ENCODE measurements at regions not wholly inside any gene's neighbourhood (a gene's known extent, or its start where the extent isn't known, plus 50 kb on each side); places are given as distances from the start of the nearest gene placed in this dataset.

DNA sequence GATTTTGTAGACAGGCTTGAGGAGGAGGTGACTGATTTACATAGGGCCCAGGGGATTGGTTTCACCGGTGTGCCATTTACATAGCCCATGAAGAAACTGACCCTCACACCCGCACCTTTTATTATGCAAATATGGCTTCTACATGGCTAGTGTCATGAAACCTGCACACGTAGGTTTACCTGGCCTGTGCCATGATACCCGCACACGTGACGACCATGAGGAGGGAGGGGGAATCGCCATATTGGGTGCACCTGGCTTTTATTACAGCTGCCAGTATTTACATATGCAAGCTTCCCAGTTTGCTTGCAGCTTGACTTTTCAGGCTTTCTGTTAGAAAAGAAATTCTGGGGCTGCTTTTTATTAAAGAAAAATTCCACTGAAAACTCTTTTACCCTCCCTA, 359.7 kb downstream of the ADAM29 start:
- DNase-seq (ENCODE audit: low spot score) (no peak), ATAC-seq (ENCODE audit: low read depth) (no peak)
- H3K4me3 ChIP-seq (ENCODE audit: severe bottlenecking), result no peak overlapping the region
- H3K4me1 ChIP-seq (ENCODE audit: insufficient read depth, poor library complexity, severe bottlenecking), result no peaks in the 10 kb centered on the region
- H3K27me3 ChIP-seq (ENCODE audit: insufficient read depth, poor library complexity, severe bottlenecking), result no peaks in the 10 kb centered on the region
- H3K36me3 ChIP-seq (ENCODE audit: low read depth), result no peaks in the 10 kb centered on the region
- H3K9me3 ChIP-seq (ENCODE audit: severe bottlenecking), result no peaks in the 10 kb centered on the region
- TF ChIP-seq, protein P1, sequence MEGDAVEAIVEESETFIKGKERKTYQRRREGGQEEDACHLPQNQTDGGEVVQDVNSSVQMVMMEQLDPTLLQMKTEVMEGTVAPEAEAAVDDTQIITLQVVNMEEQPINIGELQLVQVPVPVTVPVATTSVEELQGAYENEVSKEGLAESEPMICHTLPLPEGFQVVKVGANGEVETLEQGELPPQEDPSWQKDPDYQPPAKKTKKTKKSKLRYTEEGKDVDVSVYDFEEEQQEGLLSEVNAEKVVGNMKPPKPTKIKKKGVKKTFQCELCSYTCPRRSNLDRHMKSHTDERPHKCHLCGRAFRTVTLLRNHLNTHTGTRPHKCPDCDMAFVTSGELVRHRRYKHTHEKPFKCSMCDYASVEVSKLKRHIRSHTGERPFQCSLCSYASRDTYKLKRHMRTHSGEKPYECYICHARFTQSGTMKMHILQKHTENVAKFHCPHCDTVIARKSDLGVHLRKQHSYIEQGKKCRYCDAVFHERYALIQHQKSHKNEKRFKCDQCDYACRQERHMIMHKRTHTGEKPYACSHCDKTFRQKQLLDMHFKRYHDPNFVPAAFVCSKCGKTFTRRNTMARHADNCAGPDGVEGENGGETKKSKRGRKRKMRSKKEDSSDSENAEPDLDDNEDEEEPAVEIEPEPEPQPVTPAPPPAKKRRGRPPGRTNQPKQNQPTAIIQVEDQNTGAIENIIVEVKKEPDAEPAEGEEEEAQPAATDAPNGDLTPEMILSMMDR (IDR thresholded peaks at IDR 0.05; ENCODE audit: poor library complexity, severe bottlenecking), result no peak
- no peak overlapping the region for H3K27ac ChIP-seq (ENCODE audit: poor library complexity, severe bottlenecking)

DNA sequence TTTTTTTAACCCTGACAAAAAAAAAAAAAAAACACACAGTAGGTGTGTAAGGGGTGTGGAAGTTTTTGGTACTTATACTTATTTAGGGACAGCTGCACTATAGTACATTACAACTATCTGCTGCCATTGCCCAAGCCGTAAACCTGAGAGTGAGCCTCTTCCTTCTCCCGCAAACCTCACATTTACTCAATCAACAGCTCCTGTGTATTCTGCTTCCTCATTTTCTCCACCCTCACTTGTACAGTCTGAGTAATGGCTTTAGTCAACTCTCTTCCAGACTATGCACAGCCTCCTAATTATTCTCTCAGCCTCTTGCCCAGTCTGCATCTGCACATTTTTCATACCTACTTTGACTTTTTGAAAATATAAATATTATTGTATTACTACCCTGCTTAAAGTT, 362.0 kb downstream of the ADAM29 start:
- Histone ChIP-seq H3K27me3 (ENCODE audit: insufficient read depth, poor library complexity, severe bottlenecking) (no peaks in the 10 kb centered on the region), H3K36me3 (ENCODE audit: low read depth) (no peaks in the 10 kb centered on the region), H3K9me3 (ENCODE audit: severe bottlenecking) (no peaks in the 10 kb centered on the region), H3K27ac (ENCODE audit: poor library complexity, severe bottlenecking) (no peak overlapping the region), H3K4me3 (ENCODE audit: severe bottlenecking) (no peak overlapping the region), H3K4me1 (ENCODE audit: insufficient read depth, poor library complexity, severe bottlenecking) (no peaks in the 10 kb centered on the region)
- TF ChIP-seq, protein P1 (IDR thresholded peaks at IDR 0.05; ENCODE audit: poor library complexity, severe bottlenecking), result no peak
- ATAC-seq (ENCODE audit: low read depth) (no peak), DNase-seq (ENCODE audit: low spot score) (no peak)

DNA sequence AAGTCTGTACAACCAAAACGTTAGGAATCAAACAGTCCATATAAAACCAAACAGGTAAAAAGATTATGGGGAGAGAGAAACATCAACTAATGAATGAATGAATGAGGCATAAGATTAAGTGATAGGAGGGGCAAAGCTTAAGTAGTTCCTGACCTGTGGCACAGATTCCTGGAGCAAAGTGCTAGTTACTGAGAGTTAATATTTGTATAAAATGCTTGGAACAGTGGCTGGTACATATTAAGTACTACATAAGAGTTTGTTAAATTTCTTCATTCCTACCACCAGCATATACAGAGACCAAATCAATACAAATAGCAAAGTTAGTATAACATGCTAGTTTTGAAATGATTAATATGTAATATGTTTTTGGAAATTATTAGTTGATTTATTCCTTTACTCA, 363.7 kb downstream of the ADAM29 start:
- DNase-seq (ENCODE audit: low spot score) (no peak), ATAC-seq (ENCODE audit: low read depth) (no peak)
- Histone ChIP-seq H3K27ac (ENCODE audit: poor library complexity, severe bottlenecking) (no peak overlapping the region), H3K4me1 (ENCODE audit: insufficient read depth, poor library complexity, severe bottlenecking) (no peaks in the 10 kb centered on the region), H3K36me3 (ENCODE audit: low read depth) (no peaks in the 10 kb centered on the region), H3K27me3 (ENCODE audit: insufficient read depth, poor library complexity, severe bottlenecking) (no peaks in the 10 kb centered on the region), H3K9me3 (ENCODE audit: severe bottlenecking) (no peaks in the 10 kb centered on the region), H3K4me3 (ENCODE audit: severe bottlenecking) (no peak overlapping the region)
- TF ChIP-seq, protein P1 (IDR thresholded peaks at IDR 0.05; ENCODE audit: poor library complexity, severe bottlenecking), result no peak

DNA sequence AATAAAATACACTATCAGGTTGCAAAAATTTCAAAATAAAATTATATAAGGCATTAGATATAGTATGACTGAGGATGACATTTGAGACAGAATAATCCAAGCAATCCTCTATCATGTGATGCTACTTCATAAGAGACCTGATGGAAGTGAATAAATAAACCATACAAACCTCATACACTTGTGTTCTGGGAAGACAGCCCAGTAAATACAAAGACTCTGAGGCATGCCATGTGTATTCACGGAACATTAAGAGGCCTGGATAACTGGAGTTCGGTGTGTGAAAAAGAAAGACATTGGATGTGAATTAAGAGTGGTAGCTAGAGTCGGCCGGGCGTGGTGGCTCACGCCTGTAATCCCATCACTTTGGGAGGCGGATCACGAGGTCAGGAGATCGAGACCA, 364.2 kb downstream of the ADAM29 start:
- no peaks in the 10 kb centered on the region for H3K36me3 ChIP-seq (ENCODE audit: low read depth)
- DNase-seq (ENCODE audit: low spot score) (no peak), ATAC-seq (ENCODE audit: low read depth) (no peak)
- H3K27ac ChIP-seq (ENCODE audit: poor library complexity, severe bottlenecking), result no peak overlapping the region
- H3K9me3 ChIP-seq (ENCODE audit: severe bottlenecking), result no peaks in the 10 kb centered on the region
- no peak overlapping the region for H3K4me3 ChIP-seq (ENCODE audit: severe bottlenecking)
- H3K27me3 ChIP-seq (ENCODE audit: insufficient read depth, poor library complexity, severe bottlenecking), result no peaks in the 10 kb centered on the region
- TF ChIP-seq, protein P1 (IDR thresholded peaks at IDR 0.05; ENCODE audit: poor library complexity, severe bottlenecking), result no peak
- no peaks in the 10 kb centered on the region for H3K4me1 ChIP-seq (ENCODE audit: insufficient read depth, poor library complexity, severe bottlenecking)

DNA sequence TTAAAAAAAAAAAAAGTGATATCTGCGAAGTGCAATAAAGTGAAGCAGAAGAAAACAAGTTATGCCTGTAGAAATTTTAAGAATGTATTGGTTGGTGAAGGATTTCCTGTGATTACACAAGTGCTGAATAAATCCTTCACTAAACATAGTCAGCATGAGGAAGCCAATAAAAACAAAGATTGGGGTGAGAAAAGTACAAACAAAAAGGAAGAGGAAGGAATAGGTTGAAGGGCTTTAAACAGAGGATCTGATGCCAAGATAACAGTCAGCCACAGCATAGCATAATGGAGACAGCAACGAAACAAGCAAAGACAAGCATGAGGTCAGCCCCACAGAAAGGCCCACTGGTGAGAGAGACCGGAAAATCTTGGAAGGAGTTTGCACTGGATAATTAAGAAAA, 372.2 kb downstream of the ADAM29 start:
- no peak overlapping the region for H3K4me3 ChIP-seq (ENCODE audit: severe bottlenecking)
- no peaks in the 10 kb centered on the region for H3K27me3 ChIP-seq (ENCODE audit: insufficient read depth, poor library complexity, severe bottlenecking)
- ATAC-seq (ENCODE audit: low read depth) (no peak), DNase-seq (ENCODE audit: low spot score) (no peak)
- no peaks in the 10 kb centered on the region for H3K4me1 ChIP-seq (ENCODE audit: insufficient read depth, poor library complexity, severe bottlenecking)
- H3K27ac ChIP-seq (ENCODE audit: poor library complexity, severe bottlenecking), result no peak overlapping the region
- TF ChIP-seq, protein P1 (IDR thresholded peaks at IDR 0.05; ENCODE audit: poor library complexity, severe bottlenecking), result no peak
- H3K9me3 ChIP-seq (ENCODE audit: severe bottlenecking), result no peaks in the 10 kb centered on the region
- no peaks in the 10 kb centered on the region for H3K36me3 ChIP-seq (ENCODE audit: low read depth)

Data from RWPE2 (cell line).